HG03108 (cell line): ENCODE measurements at regions not wholly inside any gene's neighbourhood (a gene's known extent, or its start where the extent isn't known, plus 50 kb on each side); places are given as distances from the start of the nearest gene placed in this dataset.
A peak's percentile ranks its signal among the peaks of the same experiment; 100 is the strongest.

Experiments
- ATAC-seq: cut with Tn5 transposase; IDR thresholded peaks from one replicate; pipeline ENCODE4 v1.9.1; 2021; ENCODE audit warnings: moderate library complexity; ENCODE audit not compliant: unreplicated experiment

GRCh38 chr20:39302312-39302711 is 340.2 kb downstream of the DHX35 start:
- ATAC-seq, result no peak

GRCh38 chr20:39299783-39300182 is 337.6 kb downstream of the DHX35 start:
- no peak for ATAC-seq

- no peak for ATAC-seq
Observed at GRCh38 chr20:39298571-39299506, 336.7 kb downstream of the DHX35 start.

- no peak for ATAC-seq
Observed at GRCh38 chr20:39298121-39298520, 336.0 kb downstream of the DHX35 start.

- ATAC-seq, result no peak
Observed at GRCh38 chr20:39295301-39295700, 333.2 kb downstream of the DHX35 start.

- ATAC-seq, result no peak
Observed at GRCh38 chr20:39294137-39294725, 332.1 kb downstream of the DHX35 start.

- no peak for ATAC-seq
Observed at GRCh38 chr20:39292193-39292736, 330.1 kb downstream of the DHX35 start.

- ATAC-seq, result no peak
Observed at GRCh38 chr20:39291301-39291700, 329.2 kb downstream of the DHX35 start.

- ATAC-seq, result no peak
Observed at GRCh38 chr20:39290575-39290974, 328.4 kb downstream of the DHX35 start.

- ATAC-seq, result no peak
Observed at GRCh38 chr20:39289831-39290230, 327.7 kb downstream of the DHX35 start.

- ATAC-seq, result no peak
Observed at GRCh38 chr20:39289316-39289715, 327.2 kb downstream of the DHX35 start.

- ATAC-seq, result no peak
Observed at GRCh38 chr20:39283464-39283863, 321.3 kb downstream of the DHX35 start.

- no peak for ATAC-seq
Observed at GRCh38 chr20:39282619-39283092, 320.5 kb downstream of the DHX35 start.

- no peak for ATAC-seq
Observed at GRCh38 chr20:39280875-39281274, 318.7 kb downstream of the DHX35 start.

GRCh38 chr20:39278230-39278788 is 316.2 kb downstream of the DHX35 start:
- no peak for ATAC-seq

- ATAC-seq, result no peak
Observed at GRCh38 chr20:39277185-39277584, 315.0 kb downstream of the DHX35 start.

GRCh38 chr20:39270837-39271604 is 308.9 kb downstream of the DHX35 start:
- ATAC-seq, result no peak

- ATAC-seq, result no peak
Observed at GRCh38 chr20:39269493-39270217, 307.5 kb downstream of the DHX35 start.

- ATAC-seq, result peak; percentile 60
Observed at GRCh38 chr20:39268981-39269461, 306.9 kb downstream of the DHX35 start.

GRCh38 chr20:39268491-39268951 is 306.4 kb downstream of the DHX35 start:
- no peak for ATAC-seq
